GM12872 (cell line): ENCODE measurements at regions not wholly inside any gene's neighbourhood (a gene's known extent, or its start where the extent isn't known, plus 50 kb on each side); places are given as distances from the start of the nearest gene placed in this dataset.

ENCODE experiments used
- CTCF ChIP-seq: IDR thresholded peaks from 3 replicates; pipeline ENCODE4 v1.5.1; 2011; ENCODE audit warnings: low read depth, mild to moderate bottlenecking, low read length, moderate library complexity; ENCODE audit not compliant: insufficient read depth

GRCh38 chr7:17521437-17521836 is 223.0 kb downstream of the AHR start:
- TF ChIP-seq CTCF = no peak

GRCh38 chr7:17523813-17524739 is 225.6 kb downstream of the AHR start:
- no peak for TF ChIP-seq CTCF

- TF ChIP-seq CTCF = no peak
Measured at GRCh38 chr7:17524746-17525145, 226.3 kb downstream of the AHR start.

GRCh38 chr7:17526621-17527020 is 228.2 kb downstream of the AHR start:
- no peak for TF ChIP-seq CTCF

GRCh38 chr7:17528636-17529035 is 230.2 kb downstream of the AHR start:
- no peak for TF ChIP-seq CTCF

GRCh38 chr7:17530244-17530643 is 231.8 kb downstream of the AHR start:
- no peak for TF ChIP-seq CTCF

- peak; percentile 45; the same call in 2 of the 3 replicates for TF ChIP-seq CTCF
Measured at GRCh38 chr7:17530741-17531421, 232.4 kb downstream of the AHR start.
